ENCODE measurements at regions not wholly inside any gene's neighbourhood (a gene's known extent, or its start where the extent isn't known, plus 50 kb on each side); places are given as distances from the start of the nearest gene placed in this dataset.

GRCh38 chr9:88736136-88736637, 201.2 kb downstream of the NXNL2 start:
- no peaks in the 10 kb centered on the region for H3K36me3 ChIP-seq (ENCODE audit: control insufficient read depth in 2 of 2, extremely low read depth in 1 of 2, insufficient read depth in 2 of 2, low read length in 2 of 2)
- no peaks in the 10 kb centered on the region for H4K20me1 ChIP-seq (replicated peaks; ENCODE audit: control insufficient read depth, extremely low read depth, insufficient read depth, low read length)
- H3K27me3 ChIP-seq (ENCODE audit: control insufficient read depth in 2 of 2, insufficient read depth in 2 of 2, low read length in 2 of 2): no peaks in the 10 kb centered on the region
- no peak overlapping the region for H3K9ac ChIP-seq (replicated peaks; ENCODE audit: extremely low read depth, insufficient read depth, low read length)
- no peaks in the 10 kb centered on the region for H3K79me2 ChIP-seq (ENCODE audit: control insufficient read depth, insufficient read depth, low read length)
- ChIA-PET CTCF (interaction anchor here (0.7 kb wide), 1 partner anchor 8 kb away, joined by 3 read pairs; no protein-coding TSS in a partner anchor), POLR2A (no interaction called here)
- no peaks in the 10 kb centered on the region for H3K9me3 ChIP-seq (replicated peaks; ENCODE audit: control insufficient read depth, insufficient read depth, low read length)
- H3K4me2 ChIP-seq (ENCODE audit: insufficient read depth, low read length): no peak overlapping the region
- no peak for FAIRE-seq
- H3K27ac ChIP-seq (ENCODE audit: insufficient read depth, low read depth, low read length): no peak overlapping the region
- BruUV-seq (replicated peaks): no TSS peak
- no peak overlapping the region for H2AFZ ChIP-seq (ENCODE audit: low read depth, low read length)
- H3K4me1 ChIP-seq (ENCODE audit: control insufficient read depth, extremely low read depth, insufficient read depth, low read length): peaks cover 29% of the 10 kb centered on the region
- intact Hi-C loops (cut with micrococcal nuclease): loop anchor here (10.0 kb wide), 1 partner anchor 419 kb away; no protein-coding TSS in a partner anchor
- TF ChIP-seq JUN (IDR thresholded peaks at IDR 0.05; ENCODE audit: borderline replicate concordance, insufficient read depth, insufficient read length, low read depth) (no peak), MYC (IDR thresholded peaks at IDR 0.05; ENCODE audit: low read depth, low read length) (no peak), MAX (IDR thresholded peaks at IDR 0.05; ENCODE audit: insufficient read depth, insufficient read length) (no peak)
- H3K9me1 ChIP-seq (replicated peaks; ENCODE audit: control insufficient read depth, extremely low read depth, insufficient read depth, low read length): no peaks in the 10 kb centered on the region
- no peak for DNase-seq (ENCODE audit: low read depth, low spot score)
- dilution Hi-C loops (cut with MboI; ENCODE audit: extremely low pct_ligation_motif_present, low sequenced_read_pairs): no loop called here
- no peak overlapping the region for H3K4me3 ChIP-seq (replicated peaks in 1 of 3; ENCODE audit: insufficient read depth in 1 of 3, low read depth in 1 of 3, low read length in 3 of 3)

GRCh38 chr9:88737031-88737430, 202.1 kb downstream of the NXNL2 start:
- dilution Hi-C loops (cut with MboI; ENCODE audit: extremely low pct_ligation_motif_present, low sequenced_read_pairs): no loop called here
- intact Hi-C loops (cut with micrococcal nuclease): loop anchor here (10.0 kb wide), 1 partner anchor 418 kb away; no protein-coding TSS in a partner anchor
- CTCF ChIA-PET: interaction anchor here (0.7 kb wide), 1 partner anchor 8 kb away, joined by 3 read pairs; no protein-coding TSS in a partner anchor

More at GRCh38 chr9:88737031-88737430, 202.1 kb downstream of the NXNL2 start:
- Histone ChIP-seq H3K4me3 (replicated peaks in 1 of 3; ENCODE audit: insufficient read depth in 1 of 3, low read depth in 1 of 3, low read length in 3 of 3) (no peak overlapping the region), H3K9ac (replicated peaks; ENCODE audit: extremely low read depth, insufficient read depth, low read length) (no peak overlapping the region), H3K4me1 (ENCODE audit: control insufficient read depth, extremely low read depth, insufficient read depth, low read length) (peaks cover 23% of the 10 kb centered on the region), H3K27me3 (ENCODE audit: control insufficient read depth in 2 of 2, insufficient read depth in 2 of 2, low read length in 2 of 2) (no peaks in the 10 kb centered on the region), H3K36me3 (ENCODE audit: control insufficient read depth in 2 of 2, extremely low read depth in 1 of 2, insufficient read depth in 2 of 2, low read length in 2 of 2) (no peaks in the 10 kb centered on the region), H4K20me1 (replicated peaks; ENCODE audit: control insufficient read depth, extremely low read depth, insufficient read depth, low read length) (no peaks in the 10 kb centered on the region), H3K9me1 (replicated peaks; ENCODE audit: control insufficient read depth, extremely low read depth, insufficient read depth, low read length) (no peaks in the 10 kb centered on the region), H3K79me2 (ENCODE audit: control insufficient read depth, insufficient read depth, low read length) (no peaks in the 10 kb centered on the region), H3K4me2 (ENCODE audit: insufficient read depth, low read length) (no peak overlapping the region), H2AFZ (ENCODE audit: low read depth, low read length) (no peak overlapping the region), H3K9me3 (replicated peaks; ENCODE audit: control insufficient read depth, insufficient read depth, low read length) (no peaks in the 10 kb centered on the region), H3K27ac (ENCODE audit: insufficient read depth, low read depth, low read length) (no peak overlapping the region)
- FAIRE-seq (no peak), DNase-seq (ENCODE audit: low read depth, low spot score) (no peak)
- BruUV-seq (replicated peaks): no TSS peak
- POLR2A ChIA-PET: no interaction called here
- TF ChIP-seq CTCF (IDR thresholded peaks at IDR 0.05; ENCODE audit: extremely low read depth in 1 of 2, insufficient read depth in 1 of 2, low read depth in 1 of 2, low read length in 2 of 2): no peak
- TF ChIP-seq GATA2 (IDR thresholded peaks at IDR 0.05; ENCODE audit: insufficient read depth, insufficient read length, low read depth, low read length): no peak
- TF ChIP-seq EZH2 (IDR thresholded peaks at IDR 0.05; ENCODE audit: borderline replicate concordance, low read depth, low read length, severe bottlenecking): no peak
- no peak for TF ChIP-seq MYC (IDR thresholded peaks at IDR 0.05; ENCODE audit: low read depth, low read length)
- TF ChIP-seq JUN (IDR thresholded peaks at IDR 0.05; ENCODE audit: borderline replicate concordance, insufficient read depth, insufficient read length, low read depth): no peak
- no peak for TF ChIP-seq POLR2A (IDR thresholded peaks at IDR 0.05; ENCODE audit: low read depth, low read length)

Data from endothelial cell of umbilical vein (primary cell).